ENCODE measurements at regions not wholly inside any gene's neighbourhood (a gene's known extent, or its start where the extent isn't known, plus 50 kb on each side); places are given as distances from the start of the nearest gene placed in this dataset.

DNA sequence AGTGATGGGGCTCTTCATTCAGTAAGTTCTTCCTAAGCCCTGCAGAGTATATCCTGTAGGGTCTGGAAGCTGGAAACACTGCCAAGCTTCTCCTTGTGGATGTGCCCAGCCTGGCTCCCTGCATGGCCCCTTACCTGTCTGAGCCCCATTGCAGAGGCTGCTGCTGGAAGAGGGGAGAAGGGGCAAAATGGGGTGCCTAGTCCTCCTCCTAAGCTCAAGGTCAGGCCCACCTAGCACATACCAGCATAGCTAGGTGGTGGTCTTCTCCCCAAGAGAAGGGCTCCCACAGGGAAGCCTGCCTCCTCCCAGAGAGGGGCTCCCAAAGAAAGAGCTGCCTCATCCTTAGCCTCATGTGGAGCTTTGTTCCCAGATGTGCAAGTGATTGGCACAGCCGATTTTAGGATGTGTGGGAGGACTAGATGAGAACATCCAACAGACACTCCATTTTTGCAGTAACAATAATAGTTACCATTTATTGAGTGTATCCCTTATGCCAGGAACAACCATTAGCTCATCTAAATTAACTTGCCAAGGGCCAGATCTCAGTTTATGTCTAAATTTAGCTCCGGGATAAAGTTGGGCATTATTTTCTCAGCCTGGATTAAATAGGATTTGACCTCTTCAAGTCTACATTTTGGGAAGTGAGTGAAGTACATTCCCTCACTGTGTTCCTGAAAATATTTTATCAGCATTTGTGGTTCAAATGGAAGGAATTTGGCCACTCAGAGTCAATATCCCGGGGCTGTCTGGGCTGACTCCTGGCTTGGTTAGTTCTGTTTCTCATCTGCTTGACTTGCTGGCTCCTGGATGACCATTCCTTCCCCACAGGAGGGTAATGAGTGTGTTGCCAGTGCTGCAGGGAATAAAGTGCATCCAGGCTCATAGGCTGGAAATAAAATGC lies 291.1 kb upstream of the ROPN1 start:
- no peaks in the 10 kb centered on the region for H3K27me3 ChIP-seq (replicated peaks; ENCODE audit: insufficient read depth, low read length)
- H3K9ac ChIP-seq (ENCODE audit: low read length): no peak overlapping the region
- no peak for DNase-seq
- no peak overlapping the region for H3K27ac ChIP-seq (ENCODE audit: low read length)
- H3K79me2 ChIP-seq (ENCODE audit: low read length): no peaks in the 10 kb centered on the region
- H3F3A ChIP-seq (ENCODE audit: insufficient read depth, low read length): no peaks in the 10 kb centered on the region
- TF ChIP-seq, protein P1, sequence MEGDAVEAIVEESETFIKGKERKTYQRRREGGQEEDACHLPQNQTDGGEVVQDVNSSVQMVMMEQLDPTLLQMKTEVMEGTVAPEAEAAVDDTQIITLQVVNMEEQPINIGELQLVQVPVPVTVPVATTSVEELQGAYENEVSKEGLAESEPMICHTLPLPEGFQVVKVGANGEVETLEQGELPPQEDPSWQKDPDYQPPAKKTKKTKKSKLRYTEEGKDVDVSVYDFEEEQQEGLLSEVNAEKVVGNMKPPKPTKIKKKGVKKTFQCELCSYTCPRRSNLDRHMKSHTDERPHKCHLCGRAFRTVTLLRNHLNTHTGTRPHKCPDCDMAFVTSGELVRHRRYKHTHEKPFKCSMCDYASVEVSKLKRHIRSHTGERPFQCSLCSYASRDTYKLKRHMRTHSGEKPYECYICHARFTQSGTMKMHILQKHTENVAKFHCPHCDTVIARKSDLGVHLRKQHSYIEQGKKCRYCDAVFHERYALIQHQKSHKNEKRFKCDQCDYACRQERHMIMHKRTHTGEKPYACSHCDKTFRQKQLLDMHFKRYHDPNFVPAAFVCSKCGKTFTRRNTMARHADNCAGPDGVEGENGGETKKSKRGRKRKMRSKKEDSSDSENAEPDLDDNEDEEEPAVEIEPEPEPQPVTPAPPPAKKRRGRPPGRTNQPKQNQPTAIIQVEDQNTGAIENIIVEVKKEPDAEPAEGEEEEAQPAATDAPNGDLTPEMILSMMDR (IDR thresholded peaks at IDR 0.05; ENCODE audit: low read length): no peak
- TF ChIP-seq EZH2phosphoT487 (IDR thresholded peaks at IDR 0.05; ENCODE audit: low read length) (no peak), EZH2 (optimal IDR thresholded peaks at IDR 0.05; ENCODE audit: low read depth, low read length) (no peak)
- H2AFZ ChIP-seq (ENCODE audit: low read length): no peak overlapping the region
- H3K36me3 ChIP-seq (replicated peaks; ENCODE audit: insufficient read depth, low read length): no peaks in the 10 kb centered on the region
- H3K9me2 ChIP-seq (replicated peaks; ENCODE audit: insufficient read depth, low read length): no peaks in the 10 kb centered on the region
- H3K9me3 ChIP-seq (replicated peaks; ENCODE audit: insufficient read depth, low read length): no peaks in the 10 kb centered on the region
- no peaks in the 10 kb centered on the region for H3K4me1 ChIP-seq (ENCODE audit: low read length)
- H3K4me3 ChIP-seq (ENCODE audit: low read length): no peak overlapping the region
- H4K20me1 ChIP-seq (ENCODE audit: insufficient read depth, low read length): no peaks in the 10 kb centered on the region
- no peak overlapping the region for H3K4me2 ChIP-seq (ENCODE audit: low read depth, low read length)

DNA sequence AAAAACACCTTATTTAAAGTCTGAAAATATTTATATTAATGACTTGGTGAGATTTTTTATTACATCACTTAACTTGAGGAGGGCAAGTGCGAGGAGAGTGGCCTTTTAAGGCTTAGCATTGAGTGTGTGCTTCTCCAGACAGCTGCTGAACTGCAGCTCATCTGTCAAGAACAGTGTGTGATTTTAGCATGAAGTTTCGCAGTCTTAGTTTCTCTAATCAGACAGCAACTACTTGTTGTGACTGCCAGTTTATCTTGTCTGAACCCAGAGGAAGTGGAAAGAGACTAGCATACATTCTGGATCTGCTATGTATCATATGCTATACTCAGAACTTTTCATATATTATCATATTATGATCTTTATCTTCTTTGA lies 291.7 kb upstream of the ROPN1 start:
- no peak overlapping the region for H3K4me3 ChIP-seq (ENCODE audit: low read length)
- no peaks in the 10 kb centered on the region for H3K27me3 ChIP-seq (replicated peaks; ENCODE audit: insufficient read depth, low read length)
- no peaks in the 10 kb centered on the region for H3K9me3 ChIP-seq (replicated peaks; ENCODE audit: insufficient read depth, low read length)
- no peak overlapping the region for H3K4me2 ChIP-seq (ENCODE audit: low read depth, low read length)
- H3K79me2 ChIP-seq (ENCODE audit: low read length): no peaks in the 10 kb centered on the region
- TF ChIP-seq EZH2phosphoT487 (IDR thresholded peaks at IDR 0.05; ENCODE audit: low read length): no peak
- no peaks in the 10 kb centered on the region for H3K36me3 ChIP-seq (replicated peaks; ENCODE audit: insufficient read depth, low read length)
- H3K9ac ChIP-seq (ENCODE audit: low read length): no peak overlapping the region
- H3K9me2 ChIP-seq (replicated peaks; ENCODE audit: insufficient read depth, low read length): no peaks in the 10 kb centered on the region
- DNase-seq: no peak
- H3K27ac ChIP-seq (ENCODE audit: low read length): no peak overlapping the region
- no peak overlapping the region for H2AFZ ChIP-seq (ENCODE audit: low read length)
- H3F3A ChIP-seq (ENCODE audit: insufficient read depth, low read length): no peaks in the 10 kb centered on the region
- H3K4me1 ChIP-seq (ENCODE audit: low read length): no peaks in the 10 kb centered on the region
- no peaks in the 10 kb centered on the region for H4K20me1 ChIP-seq (ENCODE audit: insufficient read depth, low read length)

DNA sequence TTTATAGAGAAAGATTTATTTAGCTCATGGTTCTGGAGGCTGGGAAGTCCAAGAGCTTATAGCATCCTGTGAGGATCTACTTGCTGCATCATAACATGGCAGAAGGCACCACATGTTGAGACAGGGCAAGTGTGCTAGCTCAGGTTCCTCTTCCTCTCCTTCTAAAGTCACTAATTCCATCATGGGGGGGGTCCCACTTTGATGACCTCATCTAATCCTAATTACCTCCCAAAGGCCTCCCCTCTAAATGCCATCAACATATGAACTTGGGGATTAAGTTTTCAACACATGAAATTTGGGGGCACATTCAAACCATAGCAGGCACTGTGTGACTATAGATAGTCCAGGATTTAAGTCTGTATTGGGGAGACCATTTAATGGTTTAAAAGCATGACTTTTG lies 297.1 kb upstream of the ROPN1 start:
- no peak overlapping the region for H2AFZ ChIP-seq (ENCODE audit: low read length)

More for the DNA sequence above, 297.1 kb upstream of the ROPN1 start:
- Histone ChIP-seq H3K27ac (ENCODE audit: low read length) (no peak overlapping the region), H3K27me3 (replicated peaks; ENCODE audit: insufficient read depth, low read length) (no peaks in the 10 kb centered on the region), H4K20me1 (ENCODE audit: insufficient read depth, low read length) (no peaks in the 10 kb centered on the region), H3K4me2 (ENCODE audit: low read depth, low read length) (no peak overlapping the region), H3K79me2 (ENCODE audit: low read length) (no peaks in the 10 kb centered on the region), H3K9me2 (replicated peaks; ENCODE audit: insufficient read depth, low read length) (no peaks in the 10 kb centered on the region), H3K36me3 (replicated peaks; ENCODE audit: insufficient read depth, low read length) (no peaks in the 10 kb centered on the region), H3K9ac (ENCODE audit: low read length) (no peak overlapping the region), H3K4me1 (ENCODE audit: low read length) (no peaks in the 10 kb centered on the region), H3K4me3 (ENCODE audit: low read length) (no peak overlapping the region), H3F3A (ENCODE audit: insufficient read depth, low read length) (no peaks in the 10 kb centered on the region), H3K9me3 (replicated peaks; ENCODE audit: insufficient read depth, low read length) (no peaks in the 10 kb centered on the region)
- no peak for DNase-seq
- TF ChIP-seq EZH2 (optimal IDR thresholded peaks at IDR 0.05; ENCODE audit: low read depth, low read length) (no peak), EZH2phosphoT487 (IDR thresholded peaks at IDR 0.05; ENCODE audit: low read length) (no peak)
- TF ChIP-seq, protein P1 (IDR thresholded peaks at IDR 0.05; ENCODE audit: low read length): no peak
